Myocyte (in vitro differentiated cells): ENCODE measurements at regions not wholly inside any gene's neighbourhood (a gene's known extent, or its start where the extent isn't known, plus 50 kb on each side); places are given as distances from the start of the nearest gene placed in this dataset.

Source experiments
- DNase-seq: peaks from one replicate; pipeline ENCODE4 v3.0.0-alpha.2; 2012; ENCODE audit warnings: low read depth

DNA sequence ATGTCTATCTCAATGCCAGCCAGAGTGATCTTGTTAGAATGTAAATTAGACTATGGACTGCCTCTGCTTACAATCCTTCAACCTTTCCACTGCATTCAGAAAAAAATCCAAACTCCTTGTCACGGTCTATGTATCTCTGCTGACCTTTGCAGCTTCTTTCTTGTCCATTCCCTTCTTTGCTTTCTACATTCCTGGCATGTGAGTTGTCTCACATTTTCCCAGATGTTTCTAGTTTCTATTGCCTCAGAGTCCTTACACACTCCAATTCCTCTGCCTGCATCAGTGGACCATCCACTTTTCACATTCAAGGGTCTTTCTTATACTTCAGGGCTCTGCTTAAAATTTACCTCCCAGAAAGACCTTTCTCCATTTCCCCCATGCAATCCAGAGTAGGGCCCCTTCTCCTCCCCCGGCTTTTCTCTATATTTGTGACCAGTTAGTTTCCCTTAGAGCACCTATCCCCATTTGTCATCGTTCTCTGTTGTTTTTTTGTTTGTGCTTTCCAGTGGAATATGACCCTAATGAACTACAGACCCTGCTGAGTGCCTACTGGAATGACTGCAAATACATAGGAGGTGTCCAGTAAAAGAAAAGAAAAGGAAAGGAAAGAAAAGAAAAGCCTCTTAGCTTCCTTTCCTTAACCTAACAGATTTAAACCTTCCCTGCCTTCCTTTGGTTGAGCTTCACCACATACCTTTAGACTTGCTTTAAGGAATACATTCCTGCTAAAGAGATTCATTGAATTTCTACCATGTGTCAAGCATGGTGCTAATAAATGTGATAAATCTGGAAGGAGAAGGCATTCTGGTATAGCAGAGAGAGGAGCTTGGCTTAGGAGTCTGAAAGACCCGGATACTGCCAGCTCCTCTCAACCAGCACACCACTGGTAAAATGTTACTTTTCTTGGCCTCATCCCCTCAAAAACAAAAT, 102.0 kb downstream of the DIRAS3 start:
- peak; percentile 31 for DNase-seq

DNA sequence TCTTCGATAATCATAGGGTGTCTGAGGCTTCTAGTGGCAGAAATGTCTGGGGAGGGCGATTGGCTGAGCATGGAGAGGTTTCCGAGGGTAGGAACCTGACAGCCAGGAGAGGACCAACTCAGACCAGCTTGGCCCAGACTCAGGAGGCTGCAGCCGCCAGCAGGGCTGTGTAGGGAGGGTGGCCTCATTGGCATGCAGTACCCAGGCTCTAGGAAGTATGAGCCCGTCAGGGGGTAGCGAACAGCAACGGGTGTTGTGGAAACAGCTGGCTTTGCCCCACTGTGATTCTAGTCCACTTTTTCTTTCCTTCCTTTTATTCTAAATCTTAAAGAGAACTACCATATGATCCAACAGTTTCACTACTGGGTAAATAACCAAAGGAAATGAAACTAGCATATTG, 103.3 kb downstream of the DIRAS3 start:
- no peak for DNase-seq

DNA sequence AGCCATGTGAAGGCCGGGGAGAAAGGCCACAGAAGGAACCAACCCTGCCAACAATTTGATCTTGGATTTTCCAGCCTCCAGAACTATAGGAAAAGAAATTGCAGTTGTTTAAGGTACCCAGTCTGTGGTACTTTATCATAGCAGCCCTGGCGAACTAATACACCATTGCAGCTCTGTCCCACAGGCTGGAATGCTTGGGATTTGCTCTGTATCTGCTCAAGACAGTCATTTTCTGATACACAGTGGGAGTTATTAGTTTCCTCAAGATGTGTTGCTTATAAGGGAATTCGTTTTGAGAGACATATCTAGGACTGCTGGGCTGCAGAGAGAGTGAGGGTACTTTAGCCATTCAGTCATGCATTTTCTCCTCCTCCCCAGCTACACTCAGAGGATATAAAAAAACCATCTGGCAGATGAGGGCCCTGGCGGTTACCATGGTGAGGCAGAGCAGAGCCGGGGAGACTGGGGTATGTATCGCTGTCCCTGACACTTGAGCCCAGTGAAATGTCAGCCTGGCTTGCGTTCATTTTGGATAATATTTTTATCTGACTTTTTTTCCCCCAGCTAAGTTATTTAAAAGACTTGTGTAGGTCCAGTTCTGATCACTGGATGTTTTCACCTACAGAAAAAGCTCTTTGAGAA, 104.6 kb downstream of the DIRAS3 start:
- DNase-seq = peak; percentile 46

DNA sequence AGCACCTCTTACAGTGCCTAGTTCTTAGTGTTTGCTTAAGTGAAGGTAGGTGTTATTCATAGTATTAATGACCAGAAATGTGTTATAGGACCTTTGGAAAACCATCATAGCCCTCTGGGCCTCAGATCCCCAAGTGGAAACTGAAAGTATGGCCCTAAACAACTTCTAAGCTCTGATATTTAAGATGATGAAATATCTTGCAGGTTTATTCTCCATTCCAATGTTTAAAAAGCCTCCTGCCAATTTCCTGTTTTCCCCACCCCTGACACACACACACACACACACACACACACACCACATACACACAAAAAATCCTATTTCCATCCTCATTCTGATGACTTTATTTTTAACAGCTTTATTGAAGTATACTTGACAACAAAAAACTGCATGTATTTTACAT, 108.2 kb downstream of the DIRAS3 start:
- no peak for DNase-seq

DNA sequence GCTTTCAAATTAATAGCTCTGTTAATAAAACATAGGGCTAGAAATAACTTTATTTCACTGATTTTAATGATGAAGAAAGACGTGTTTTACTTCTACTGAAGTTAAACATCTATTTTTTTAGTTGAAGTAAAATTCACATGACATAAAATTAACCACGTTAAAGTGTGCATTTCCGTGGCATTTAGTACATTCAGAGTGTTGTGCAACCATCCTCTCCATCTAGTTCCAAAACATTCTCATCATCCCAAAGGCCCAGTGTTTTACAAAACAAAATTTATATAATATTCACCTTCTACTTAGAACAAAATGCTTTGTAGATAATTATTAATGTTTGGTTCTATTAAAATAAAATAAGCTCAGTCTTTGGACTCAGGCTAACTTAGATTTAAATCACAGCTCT, 108.5 kb upstream of the GNG12 start:
- DNase-seq = no peak

DNA sequence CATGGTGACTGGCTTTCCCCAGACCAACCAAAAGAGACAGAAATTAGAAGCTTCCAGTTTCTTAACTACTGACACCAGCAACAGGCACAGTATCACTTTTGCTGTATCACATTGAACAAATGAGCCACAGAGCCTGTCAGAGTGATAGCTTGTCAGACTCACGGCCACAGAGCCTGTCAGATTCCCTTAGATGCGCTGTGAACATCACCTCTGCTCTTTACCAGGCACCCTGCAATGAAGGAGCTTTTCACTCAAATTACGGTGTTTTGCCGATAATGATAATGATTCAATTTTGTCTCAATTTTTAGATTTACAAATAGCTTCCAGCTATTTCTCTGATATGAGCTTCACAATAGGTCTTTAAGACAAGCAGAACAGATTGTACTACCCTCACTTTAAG, 107.9 kb upstream of the GNG12 start:
- no peak for DNase-seq

DNA sequence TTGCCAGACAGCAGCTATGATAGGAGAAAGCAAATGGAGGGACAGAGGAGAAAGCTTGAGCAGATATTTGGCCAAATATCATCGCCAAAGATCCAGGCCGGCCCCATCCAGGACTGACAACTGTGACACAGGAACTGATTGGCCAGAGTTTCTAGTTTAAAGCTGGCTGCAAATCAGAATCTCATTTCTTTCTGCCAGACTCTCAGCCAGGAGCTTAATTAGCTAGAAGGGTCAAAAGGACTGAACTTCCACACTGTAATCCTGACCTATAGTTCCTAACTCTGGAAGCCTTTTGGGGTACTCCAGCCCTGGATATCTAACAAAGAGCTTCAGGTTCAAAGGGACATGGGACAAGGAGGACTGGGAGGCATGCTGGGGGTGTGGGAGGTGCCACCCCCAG, 106.7 kb upstream of the GNG12 start:
- no peak for DNase-seq

DNA sequence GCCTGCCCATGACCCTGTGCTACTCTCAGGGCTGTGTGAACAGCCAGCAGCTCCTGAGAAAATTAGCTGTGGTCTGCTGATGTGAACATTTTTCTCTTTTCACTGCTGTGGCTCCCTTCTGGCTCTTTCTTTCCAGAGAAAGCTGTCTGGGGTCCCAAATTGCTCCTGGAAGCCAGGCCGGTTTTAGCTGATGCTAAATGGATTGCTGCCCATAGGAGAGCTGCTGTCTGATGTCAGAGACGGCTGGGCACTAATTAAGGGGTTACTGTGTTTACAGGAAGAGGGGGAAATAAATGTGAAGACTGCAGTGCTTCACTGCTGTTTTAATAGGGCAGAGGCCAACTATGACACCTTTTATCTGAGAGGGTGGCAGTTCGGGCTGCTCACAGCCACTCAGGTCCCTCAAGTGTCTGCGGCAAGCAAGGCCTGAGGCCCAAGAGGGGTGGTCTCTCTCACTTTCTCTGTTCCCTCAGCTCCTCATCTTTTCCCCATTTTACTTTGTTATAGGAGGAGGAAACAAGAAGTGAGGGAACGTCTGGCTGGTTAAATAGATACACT, 106.0 kb upstream of the GNG12 start:
- DNase-seq = no peak

DNA sequence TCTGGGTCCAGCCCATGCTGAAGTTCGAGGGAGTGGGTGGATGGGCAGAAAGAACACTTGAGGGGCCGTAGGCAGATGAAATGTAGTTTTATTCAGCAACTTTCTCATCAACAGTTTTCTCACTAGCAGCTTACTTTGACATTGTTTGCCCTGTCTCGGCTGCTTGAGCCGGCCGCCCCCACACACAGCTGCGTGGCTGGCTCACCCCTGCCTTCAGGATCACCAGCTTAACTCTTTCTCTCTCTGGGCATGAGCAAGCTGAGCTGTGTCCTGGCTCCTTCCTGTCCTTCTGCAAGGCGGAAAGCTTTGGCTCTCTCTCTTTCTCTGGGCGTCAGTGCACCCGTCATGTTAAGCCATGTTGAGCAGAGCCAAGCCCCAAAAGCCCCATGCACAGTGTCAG, 104.4 kb upstream of the GNG12 start:
- DNase-seq = peak; percentile 56

DNA sequence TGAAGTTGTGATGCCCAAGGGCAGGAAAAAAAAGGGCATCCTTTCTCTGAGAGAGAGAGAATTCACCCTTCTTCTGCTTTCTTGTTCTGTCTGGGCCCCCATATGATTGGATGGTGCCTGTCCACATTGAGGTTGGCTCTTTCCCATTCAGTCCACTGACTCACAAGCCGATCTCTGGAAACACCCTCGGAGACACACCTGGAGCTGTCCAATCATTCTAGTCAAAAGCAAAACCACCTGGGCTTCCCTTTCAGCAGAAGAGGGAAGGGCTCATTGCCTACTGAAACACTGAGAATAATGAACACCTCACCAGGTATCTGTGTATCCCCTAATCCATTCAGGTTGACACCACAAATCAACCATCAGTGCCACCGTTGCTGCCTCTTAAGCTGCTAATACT, 103.7 kb upstream of the GNG12 start:
- peak; percentile 13 for DNase-seq

DNA sequence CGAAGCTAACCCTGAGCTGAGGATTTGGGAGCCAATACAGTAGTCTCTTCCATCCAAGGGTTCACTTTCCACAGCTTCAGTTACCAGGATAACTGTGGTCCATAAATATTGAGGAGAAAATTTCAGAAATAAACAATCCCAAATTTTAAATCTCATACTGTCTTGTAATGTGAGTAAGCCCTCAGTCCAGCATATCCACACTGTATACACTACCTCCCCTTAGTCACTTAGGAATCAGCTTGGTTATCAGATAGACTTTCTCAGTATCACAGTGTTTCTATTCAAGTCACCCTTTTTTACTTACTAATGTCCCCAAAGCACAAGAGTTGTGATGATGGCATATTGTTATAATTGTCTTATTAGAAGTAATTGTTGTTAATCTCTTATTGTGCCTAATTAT, 102.3 kb upstream of the GNG12 start:
- DNase-seq = no peak

DNA sequence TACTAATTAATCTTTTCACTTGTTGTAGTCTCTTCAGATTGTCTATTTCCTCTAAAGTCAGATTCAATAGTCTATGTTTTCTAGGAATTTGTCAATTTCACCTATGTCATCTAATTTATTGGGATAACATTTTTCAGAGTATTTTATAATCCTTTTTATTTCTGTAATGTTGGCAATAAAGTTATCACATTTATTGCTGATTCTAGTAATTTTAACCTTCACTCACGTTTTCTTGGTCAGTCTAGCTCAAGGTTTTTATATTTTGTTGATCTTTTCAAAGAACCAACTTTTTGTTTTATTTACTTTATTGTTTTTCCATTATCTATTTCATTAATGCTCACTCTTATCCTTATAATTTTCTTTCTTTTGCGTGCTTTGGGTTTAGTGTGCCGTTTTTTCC, 97.9 kb upstream of the GNG12 start:
- no peak for DNase-seq

DNA sequence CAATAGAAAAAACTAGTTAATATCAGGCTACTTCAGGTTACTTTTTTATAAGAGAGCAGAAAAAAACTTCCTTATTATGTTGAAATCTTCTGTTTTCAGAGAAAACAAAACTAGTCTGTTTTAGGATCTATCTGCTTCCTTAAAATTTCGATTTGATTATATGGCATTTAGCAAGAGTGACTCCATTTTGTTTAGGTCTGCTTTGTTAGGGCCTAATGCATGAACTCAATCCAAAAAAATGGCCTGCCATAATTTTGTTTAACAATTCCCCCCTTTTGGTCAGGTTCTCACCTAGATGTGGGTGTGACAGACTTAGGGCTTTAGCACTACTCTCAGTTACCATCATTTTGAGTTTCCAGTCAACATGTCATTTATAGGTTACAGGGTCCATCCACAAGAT, 89.8 kb upstream of the GNG12 start:
- no peak for DNase-seq

DNA sequence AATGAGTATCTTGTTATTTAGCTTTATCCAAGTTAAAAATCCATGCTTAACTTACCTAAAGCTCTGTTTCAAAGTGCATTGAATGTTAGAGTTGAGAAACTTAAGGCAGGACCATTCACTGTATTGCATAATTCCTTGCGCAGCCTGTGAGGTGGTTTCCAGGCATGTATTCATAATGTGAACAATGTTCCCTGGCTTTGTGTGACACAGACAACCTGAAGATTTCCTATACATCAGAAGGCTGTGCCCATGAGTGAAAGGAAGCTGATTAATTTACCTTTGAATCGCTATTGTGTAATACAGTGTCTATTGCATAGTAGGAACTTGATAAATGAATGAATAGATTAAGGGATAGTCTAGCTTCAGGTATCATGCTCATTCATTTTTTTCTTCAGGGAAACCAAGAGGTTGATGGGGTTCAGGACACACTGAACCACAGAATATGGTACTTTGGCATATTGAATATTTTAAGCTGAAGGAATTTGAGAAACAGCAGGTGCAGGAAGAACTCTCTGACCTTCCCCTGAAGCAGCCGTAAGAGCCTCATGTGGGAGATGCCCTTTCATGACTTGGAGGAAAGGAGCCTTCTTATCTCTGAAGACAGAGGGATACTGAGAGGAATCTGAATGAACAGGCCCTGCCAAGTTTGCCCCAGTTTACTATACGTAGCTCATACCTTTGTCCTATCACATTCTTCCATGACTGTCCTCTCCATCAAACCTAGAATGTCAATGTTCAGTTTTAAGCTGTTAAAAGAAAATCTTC, 88.6 kb upstream of the GNG12 start:
- DNase-seq = no peak

DNA sequence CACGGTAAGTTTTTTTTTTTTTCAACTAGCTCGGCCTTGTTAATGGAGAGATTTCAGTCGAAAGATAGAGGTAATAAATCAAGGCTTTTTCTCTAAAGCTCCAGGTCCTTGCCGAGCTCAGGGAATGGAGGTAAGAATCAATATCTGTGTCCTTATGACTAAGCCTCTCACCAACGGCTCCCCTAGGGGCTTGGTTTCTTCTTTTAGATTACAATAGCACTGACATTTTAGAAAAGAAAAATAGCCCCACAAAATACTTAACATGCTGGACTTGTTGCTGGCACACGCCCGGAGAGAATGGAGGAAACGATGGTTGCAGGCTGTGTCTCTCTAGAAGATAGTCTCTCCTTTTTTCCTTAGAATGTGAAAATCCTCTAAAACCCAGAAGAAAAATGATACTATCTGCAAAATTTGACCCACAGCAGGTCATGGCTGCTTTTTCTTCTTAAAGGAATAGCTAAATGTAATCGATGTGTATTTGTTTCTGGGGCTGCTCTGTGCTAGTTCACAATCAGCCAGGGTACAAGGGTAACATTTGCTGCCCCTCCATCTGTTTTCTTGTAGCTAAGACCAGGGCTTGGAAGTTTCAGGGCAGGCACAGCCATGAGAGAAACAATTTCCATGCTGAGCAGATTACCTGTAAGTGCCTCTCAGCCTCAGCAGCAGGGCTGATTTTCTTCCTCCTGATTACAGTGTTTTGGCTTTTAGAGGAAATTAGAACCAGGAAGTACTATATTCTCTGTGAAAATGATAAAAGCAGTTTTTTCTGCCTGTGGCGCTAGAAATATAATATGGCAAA, 86.2 kb upstream of the GNG12 start:
- no peak for DNase-seq

DNA sequence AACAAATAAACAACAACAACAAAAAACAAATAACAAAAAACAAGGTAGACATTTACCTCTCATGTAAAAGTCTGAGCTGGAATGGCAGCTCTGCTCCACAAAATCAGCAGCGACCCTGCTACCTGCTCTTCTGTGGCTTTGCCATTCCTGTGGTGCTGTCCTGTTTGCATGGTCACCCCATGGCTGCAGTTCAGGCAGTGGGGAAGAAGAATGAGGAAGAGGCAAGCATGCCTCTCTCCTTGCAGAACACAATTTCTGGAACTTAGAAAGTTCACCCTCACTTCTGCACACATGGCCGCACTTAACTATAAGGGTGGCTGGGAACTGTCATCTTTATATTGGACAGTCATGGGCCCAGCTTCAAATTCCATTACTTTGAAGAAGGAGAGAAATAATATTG, 84.8 kb upstream of the GNG12 start:
- DNase-seq = no peak

DNA sequence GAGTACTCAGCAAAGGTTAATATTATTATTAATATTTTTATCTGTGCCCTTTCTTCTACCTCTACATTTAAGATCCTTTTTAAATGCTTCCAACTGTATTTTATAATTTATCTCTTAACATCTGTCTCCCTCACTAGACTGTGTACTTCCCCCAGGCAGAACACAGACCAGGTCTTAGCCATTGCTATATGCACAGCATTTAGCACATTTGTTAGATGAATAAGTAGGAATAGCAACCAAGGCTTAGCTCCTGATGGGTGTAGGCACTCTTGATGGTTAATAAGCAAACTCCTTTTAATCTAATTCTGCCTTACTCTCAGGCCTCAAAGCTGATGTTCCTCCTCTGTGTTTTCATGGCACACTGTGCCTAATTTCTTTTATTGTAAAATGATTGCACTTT, 83.7 kb upstream of the GNG12 start:
- no peak for DNase-seq

DNA sequence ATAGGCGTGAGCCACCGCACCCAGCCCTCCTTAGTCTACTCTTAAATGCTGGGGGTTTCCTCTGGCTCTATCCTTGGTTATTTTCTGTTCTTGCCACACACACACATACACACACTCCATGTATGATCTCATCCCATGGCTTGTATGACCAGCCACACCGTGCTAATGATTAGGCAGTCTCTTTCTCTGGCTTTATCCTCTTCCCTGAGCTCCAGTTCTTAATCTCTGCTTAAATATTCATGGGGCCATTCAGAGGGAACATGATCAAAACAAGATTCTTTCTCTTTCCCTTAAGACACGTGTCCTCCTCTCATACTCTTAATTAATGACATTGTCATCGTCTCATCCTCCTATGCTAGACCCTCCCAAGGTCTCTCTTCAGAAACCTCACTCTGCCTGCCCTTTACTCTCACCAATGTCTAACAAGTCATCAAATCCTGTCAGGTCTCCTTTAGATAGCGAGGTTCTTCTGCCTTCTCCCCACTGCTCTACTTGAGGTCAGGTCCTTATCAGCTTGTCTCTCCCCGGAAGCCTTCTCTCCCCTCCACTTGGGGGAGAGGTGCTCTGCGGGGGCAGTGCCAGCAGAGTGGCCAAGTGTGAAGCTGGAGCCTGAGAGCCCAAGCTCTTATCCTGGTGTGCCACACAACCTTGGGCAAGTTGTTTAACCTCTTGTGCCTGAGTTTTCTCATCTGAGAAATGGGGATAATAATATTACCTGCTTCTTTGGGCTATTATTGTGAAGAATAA, 83.0 kb upstream of the GNG12 start:
- DNase-seq = no peak

DNA sequence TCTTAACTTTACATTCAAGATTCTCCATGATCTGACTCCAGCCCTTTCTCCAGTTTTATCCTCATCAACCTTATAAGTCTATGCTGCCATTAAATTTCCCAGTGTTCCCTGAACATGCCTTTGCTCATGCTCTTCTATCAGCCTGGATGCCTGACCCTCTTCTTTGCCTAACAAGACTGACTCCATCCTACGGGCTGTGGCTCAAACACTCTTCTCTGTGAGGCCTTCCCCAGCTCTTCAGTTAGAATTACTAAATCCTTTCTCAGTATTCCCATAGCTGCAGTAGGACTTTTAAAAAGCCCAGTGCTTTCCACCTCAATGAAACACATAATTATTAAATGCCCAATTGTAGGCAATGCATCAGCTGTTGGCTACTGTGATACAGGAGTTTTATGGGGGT, 76.5 kb upstream of the GNG12 start:
- DNase-seq = no peak

DNA sequence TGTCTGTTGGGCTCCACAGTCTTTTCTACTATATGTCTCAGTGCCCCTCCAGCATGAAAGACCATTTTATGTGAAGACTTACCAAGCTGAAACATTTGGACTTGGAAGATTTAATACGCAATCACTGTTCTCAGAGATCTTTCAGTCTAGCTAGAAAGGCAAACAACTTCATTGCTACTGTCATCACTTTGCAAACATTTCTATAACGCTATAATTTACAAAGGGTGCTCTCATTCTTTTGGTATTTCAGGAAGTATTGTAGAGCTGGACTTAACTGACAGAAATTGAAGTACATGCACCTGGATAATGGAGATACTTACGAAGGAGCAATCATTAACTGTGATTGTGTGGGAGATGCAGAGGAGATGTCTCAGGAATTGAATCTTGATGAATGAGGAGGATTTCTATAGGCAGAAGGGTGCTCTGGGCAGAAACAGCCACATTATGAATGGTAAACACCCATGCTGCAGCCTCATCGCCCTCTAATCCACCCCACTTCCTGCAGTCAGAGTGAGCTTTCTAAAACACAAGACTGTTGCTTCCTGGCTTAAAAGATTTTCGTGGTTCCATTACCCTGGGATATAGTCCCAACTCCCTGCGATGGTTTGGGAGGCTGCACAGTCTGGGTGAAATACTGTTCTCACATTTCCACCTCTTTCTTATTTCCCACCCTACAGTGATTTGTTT, 75.1 kb upstream of the GNG12 start:
- no peak for DNase-seq
